Astrocyte of the cerebellum (primary cell): ENCODE measurements at regions not wholly inside any gene's neighbourhood (a gene's known extent, or its start where the extent isn't known, plus 50 kb on each side); places are given as distances from the start of the nearest gene placed in this dataset.

Experiments used
- DNase-seq: peaks from one replicate; pipeline ENCODE4 v3.0.0-alpha.2; 2011; ENCODE audit warnings: low read depth
- H3K4me3 ChIP-seq: 2 replicates; pipeline ENCODE4 v1.5.1; 2011; ENCODE audit warnings: mild to moderate bottlenecking, low read depth, low read length, moderate library complexity
- in situ Hi-C: cut with HindIII; loops from 2 replicates; pipeline ENCODE4 v1.10.0; 2017; ENCODE audit warnings: low sequenced_read_pairs
- TF ChIP-seq, protein P1 (sequence below): IDR thresholded peaks from 2 replicates; pipeline ENCODE4 v1.5.1; 2012; ENCODE audit warnings: low read length, low read depth, moderate library complexity, mild to moderate bottlenecking; ENCODE audit errors: missing control alignments

DNA sequence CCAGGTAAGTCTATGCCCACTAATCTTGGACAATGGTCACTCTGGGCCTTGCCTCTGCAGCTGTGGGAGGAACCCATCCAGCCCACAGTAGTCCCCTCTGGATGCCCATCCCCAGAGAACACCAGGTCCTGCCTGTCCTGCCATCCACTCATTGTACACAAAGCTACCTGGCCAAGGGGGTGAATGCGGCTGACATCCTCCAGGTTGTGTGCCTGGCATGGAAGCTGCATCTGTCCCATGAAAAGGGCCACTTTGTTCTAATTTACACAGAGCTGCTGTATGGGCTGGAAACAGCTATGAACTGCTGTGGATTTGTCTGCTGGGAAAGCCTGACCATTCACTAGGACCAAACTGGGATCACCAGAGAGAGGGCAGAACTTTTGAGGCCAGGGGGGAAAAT lies 324.8 kb downstream of the LRFN2 start:
- TF ChIP-seq, protein P1, sequence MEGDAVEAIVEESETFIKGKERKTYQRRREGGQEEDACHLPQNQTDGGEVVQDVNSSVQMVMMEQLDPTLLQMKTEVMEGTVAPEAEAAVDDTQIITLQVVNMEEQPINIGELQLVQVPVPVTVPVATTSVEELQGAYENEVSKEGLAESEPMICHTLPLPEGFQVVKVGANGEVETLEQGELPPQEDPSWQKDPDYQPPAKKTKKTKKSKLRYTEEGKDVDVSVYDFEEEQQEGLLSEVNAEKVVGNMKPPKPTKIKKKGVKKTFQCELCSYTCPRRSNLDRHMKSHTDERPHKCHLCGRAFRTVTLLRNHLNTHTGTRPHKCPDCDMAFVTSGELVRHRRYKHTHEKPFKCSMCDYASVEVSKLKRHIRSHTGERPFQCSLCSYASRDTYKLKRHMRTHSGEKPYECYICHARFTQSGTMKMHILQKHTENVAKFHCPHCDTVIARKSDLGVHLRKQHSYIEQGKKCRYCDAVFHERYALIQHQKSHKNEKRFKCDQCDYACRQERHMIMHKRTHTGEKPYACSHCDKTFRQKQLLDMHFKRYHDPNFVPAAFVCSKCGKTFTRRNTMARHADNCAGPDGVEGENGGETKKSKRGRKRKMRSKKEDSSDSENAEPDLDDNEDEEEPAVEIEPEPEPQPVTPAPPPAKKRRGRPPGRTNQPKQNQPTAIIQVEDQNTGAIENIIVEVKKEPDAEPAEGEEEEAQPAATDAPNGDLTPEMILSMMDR: no peak
- H3K4me3 ChIP-seq: no peak overlapping the region
- no peak for DNase-seq
- in situ Hi-C loops: no loop called here

DNA sequence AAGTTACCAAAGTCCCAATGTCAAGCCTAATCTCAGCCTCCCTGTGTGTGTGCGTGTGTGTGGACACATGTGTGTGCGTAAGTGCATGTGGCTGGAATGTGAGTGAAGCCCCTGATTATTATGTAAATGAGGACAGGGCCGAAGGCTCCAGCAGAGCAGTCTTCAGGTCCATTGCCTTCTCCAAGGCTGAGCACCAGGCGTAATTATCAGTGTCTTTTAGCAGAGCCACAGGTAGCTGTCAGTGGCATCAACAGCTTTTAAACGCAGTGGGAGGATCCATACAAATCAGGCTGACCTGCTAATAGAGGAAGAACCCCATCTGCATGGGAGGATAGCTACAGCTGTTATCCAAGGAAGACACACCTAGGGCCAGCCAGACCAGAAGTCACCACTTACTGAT lies 324.3 kb upstream of the MOCS1 start:
- DNase-seq: no peak
- no peak overlapping the region for H3K4me3 ChIP-seq
- in situ Hi-C loops: no loop called here
- TF ChIP-seq, protein P1: no peak

DNA sequence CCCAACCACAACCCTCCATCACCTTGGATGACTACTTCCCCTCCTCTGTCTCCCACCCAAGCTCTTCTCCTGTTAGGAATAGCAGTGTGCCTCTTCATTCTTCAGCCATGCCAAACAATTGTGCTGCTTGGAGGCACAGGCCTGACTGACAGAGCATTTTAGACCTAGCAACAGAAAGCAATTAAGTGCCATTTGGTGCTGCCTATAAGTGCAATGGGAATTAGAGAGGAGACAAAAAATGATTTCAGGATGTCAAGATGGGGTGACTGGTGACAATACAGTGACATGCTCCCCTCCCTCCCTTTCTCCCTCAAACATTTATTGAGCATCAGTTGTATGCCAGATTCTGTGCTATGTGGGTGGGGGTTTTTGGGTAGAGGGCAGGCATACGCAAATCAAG lies 322.6 kb upstream of the MOCS1 start:
- in situ Hi-C loops: no loop called here
- TF ChIP-seq, protein P1: no peak
- no peak for DNase-seq
- no peak overlapping the region for H3K4me3 ChIP-seq

DNA sequence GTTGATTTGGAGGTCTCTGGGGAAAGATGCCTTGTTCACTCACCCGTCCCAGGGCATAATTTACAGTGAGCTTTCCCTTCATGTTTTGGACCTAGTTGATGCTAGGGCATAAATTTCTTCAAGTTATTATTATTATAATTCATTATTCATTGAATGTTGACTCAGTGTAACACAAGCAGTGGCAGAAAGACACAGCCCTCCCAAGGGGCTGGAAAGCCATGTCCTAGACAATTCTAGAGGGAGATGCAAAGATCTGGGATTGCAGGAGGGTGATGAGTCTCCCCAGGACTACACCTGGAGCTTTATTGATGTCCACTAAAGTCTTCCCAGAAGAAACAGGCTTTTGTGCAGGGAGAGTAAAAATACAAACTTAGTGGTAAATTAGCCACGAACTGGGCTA lies 322.0 kb upstream of the MOCS1 start:
- H3K4me3 ChIP-seq: no peak overlapping the region
- in situ Hi-C loops: no loop called here
- DNase-seq: no peak
- TF ChIP-seq, protein P1: no peak

DNA sequence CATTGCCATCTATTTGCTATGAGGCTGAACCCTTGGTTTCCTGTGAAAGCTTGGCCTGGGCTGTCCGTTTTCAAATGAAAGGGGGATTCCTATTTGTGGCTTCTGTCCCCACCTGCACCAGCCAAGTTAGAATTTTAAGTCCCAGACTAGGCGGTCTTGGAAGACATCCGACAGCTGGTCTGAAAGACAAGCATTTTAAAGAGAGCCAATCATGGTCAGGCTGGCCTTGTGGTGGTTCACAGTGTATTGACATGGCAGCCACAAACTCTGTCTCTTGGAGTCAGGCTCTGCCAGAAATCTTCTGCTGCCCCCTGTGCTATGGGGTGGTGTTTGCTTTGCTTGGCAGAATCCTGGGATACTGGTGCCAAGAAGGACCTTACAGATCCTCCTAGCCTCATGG lies 319.2 kb upstream of the MOCS1 start:
- TF ChIP-seq, protein P1: no peak
- no peak for DNase-seq
- H3K4me3 ChIP-seq: no peak overlapping the region
- in situ Hi-C loops: no loop called here

DNA sequence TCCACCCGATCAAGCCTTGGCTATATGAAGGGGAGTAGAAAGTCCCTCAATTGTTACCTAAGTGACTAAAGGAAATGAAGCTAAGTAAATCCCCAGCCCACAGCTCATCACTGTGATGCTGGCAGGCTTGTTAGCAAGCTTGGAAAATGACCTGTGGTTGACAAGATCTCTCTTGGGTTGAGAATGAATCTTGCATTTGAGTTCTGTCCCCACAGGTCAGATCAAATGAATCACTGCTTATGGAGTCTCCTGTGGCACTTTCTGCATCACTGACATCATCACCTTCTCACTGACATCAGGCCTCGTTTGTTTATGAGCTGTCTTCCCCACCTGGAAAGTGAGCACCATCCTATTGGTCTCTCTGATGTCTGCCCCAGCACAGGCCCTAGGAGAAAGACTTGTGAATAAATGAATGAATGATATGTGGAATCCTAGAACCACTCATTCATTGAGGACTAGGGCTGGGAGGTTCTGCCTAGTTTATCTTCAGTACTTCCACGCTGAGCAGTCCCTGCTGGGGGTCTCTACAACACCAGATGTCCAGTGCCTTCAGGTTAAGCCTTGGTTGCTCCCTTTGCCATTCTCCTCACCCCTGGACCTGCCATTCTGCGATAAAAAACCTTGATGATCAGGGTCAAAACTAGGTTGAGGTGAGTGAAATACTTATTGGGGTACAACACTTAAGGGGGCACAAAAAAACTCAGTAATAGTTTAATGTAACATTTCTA lies 318.4 kb upstream of the MOCS1 start:
- in situ Hi-C loops: no loop called here
- no peak for DNase-seq
- TF ChIP-seq, protein P1: no peak
- H3K4me3 ChIP-seq: no peak overlapping the region
